B cell (primary cell): ENCODE measurements at regions not wholly inside any gene's neighbourhood (a gene's known extent, or its start where the extent isn't known, plus 50 kb on each side); places are given as distances from the start of the nearest gene placed in this dataset.

Experiments
- ATAC-seq: fragments of 200-7000 bp; cut with Tn5 transposase; one replicate; pipeline ENCODE4 v1.10.0; 2021; ENCODE audit warnings: low read depth, mild to moderate bottlenecking, moderate number of reproducible peaks, moderate library complexity
- CTCF ChIA-PET: fragments of 350-600 bp; sonication (Branson Sonifier 250); formaldehyde crosslinking; loops from one replicate; lab custom pipeline; 2021; ENCODE audit warnings: antibody characterized with exemption, inconsistent platforms; lab: Charles Lee
- POLR2A ChIA-PET: fragments of 350-600 bp; sonication (Branson Sonifier 250); formaldehyde crosslinking; loops from one replicate; lab custom pipeline; 2021; ENCODE audit warnings: antibody characterized with exemption; lab: Charles Lee
- DNase-seq: peaks from one replicate; pipeline ENCODE4 v3.0.0; 2013
- H2AFZ ChIP-seq: 2 replicates; pipeline ENCODE4 v1.6.1; 2012; ENCODE audit warnings: mild to moderate bottlenecking, low read depth, low read length; ENCODE audit not compliant: insufficient read depth, poor library complexity, severe bottlenecking
- H3K27ac ChIP-seq, 2 donors: 1 replicate in 1 of 2; 2 replicates in 1 of 2; pipeline ENCODE4 v1.5.1; 2012 to 2013; ENCODE audit warnings: low read length in 2 of 2, mild to moderate bottlenecking in 2 of 2, moderate library complexity in 1 of 2
- H3K27me3 ChIP-seq, 4 experiments: fragments of 200-600 bp in 1 of 4; sonication (generic) in 1 of 4; replicated peaks in 1 of 4; 1 replicate in 2 of 4; 2 replicates in 2 of 4; pipeline versions ENCODE4 v1.6.1 to v1.7.0; 2013 to 2016; ENCODE audit warnings: low read length in 3 of 4, mild to moderate bottlenecking in 2 of 4, mixed read lengths in 1 of 4, moderate library complexity in 1 of 4; ENCODE audit not compliant: insufficient read depth in 4 of 4, control insufficient read depth in 3 of 4; ENCODE audit errors: control extremely low read depth in 1 of 4
- H3K36me3 ChIP-seq, 2 experiments: replicated peaks in 1 of 2; 1 replicate in 1 of 2; 2 replicates in 1 of 2; pipeline versions ENCODE4 v1.6.1 to v1.7.1; 2013; ENCODE audit warnings: low read length in 1 of 2; ENCODE audit not compliant: insufficient read depth in 2 of 2, control insufficient read depth in 1 of 2; ENCODE audit errors: control extremely low read depth in 1 of 2, extremely low read depth in 1 of 2
- H3K4me1 ChIP-seq, 2 donors: fragments of 200-600 bp in 1 of 2; sonication (generic) in 1 of 2; 1 replicate in 1 of 2; 2 replicates in 1 of 2; pipeline versions ENCODE4 v1.5.1 to v1.6.1; 2013 to 2017; ENCODE audit warnings: low read length in 2 of 2; ENCODE audit not compliant: control insufficient read depth in 2 of 2, insufficient read depth in 2 of 2
- H3K4me2 ChIP-seq: replicated peaks from 2 replicates; pipeline ENCODE3; 2012; ENCODE audit warnings: mild to moderate bottlenecking, low read depth, low read length; ENCODE audit not compliant: poor library complexity, severe bottlenecking
- H3K4me3 ChIP-seq, 5 experiments: fragments of 200-600 bp in 1 of 5; sonication (generic) in 1 of 5; 1 replicate in 3 of 5; 2 replicates in 2 of 5; pipeline versions ENCODE4 v1.5.1 to v1.7.0; 2011 to 2016; ENCODE audit warnings: low read length in 4 of 5, mild to moderate bottlenecking in 4 of 5, low read depth in 2 of 5, control low read depth in 1 of 5, moderate library complexity in 1 of 5; ENCODE audit not compliant: insufficient read depth in 1 of 5; ENCODE audit errors: control extremely low read depth in 1 of 5, extremely low read depth in 1 of 5
- H3K79me2 ChIP-seq: fragments of 200-600 bp; sonication (generic); one replicate; pipeline ENCODE4 v1.6.0; 2016; ENCODE audit warnings: low read length; ENCODE audit not compliant: control insufficient read depth, insufficient read depth
- H3K9ac ChIP-seq: fragments of 200-600 bp; sonication (generic); 2 replicates; pipeline ENCODE4 v1.6.1; 2017; ENCODE audit warnings: mild to moderate bottlenecking, low read length, moderate library complexity
- H3K9me3 ChIP-seq, 3 donors: one replicate each; pipeline versions ENCODE4 v1.6.1 to v1.7.1; 2013; ENCODE audit warnings: low read length in 2 of 3; ENCODE audit not compliant: control insufficient read depth in 2 of 3, insufficient read depth in 1 of 3; ENCODE audit errors: control extremely low read depth in 1 of 3
- H4K20me1 ChIP-seq: 2 replicates; pipeline ENCODE4 v1.6.0; 2012; ENCODE audit warnings: mild to moderate bottlenecking, low read length; ENCODE audit not compliant: insufficient read depth, control insufficient read depth, poor library complexity, severe bottlenecking
- H3K27ac Mint-ChIP-seq: one replicate; pipeline ENCODE4 v1.8.0; 2021; ENCODE audit warnings: mixed read lengths
- H3K27me3 Mint-ChIP-seq: one replicate; pipeline ENCODE4 v1.8.0; 2021; ENCODE audit warnings: mixed read lengths
- H3K4me1 Mint-ChIP-seq: one replicate; pipeline ENCODE4 v1.8.0; 2021; ENCODE audit warnings: mixed read lengths
- H3K4me3 Mint-ChIP-seq: one replicate; pipeline ENCODE4 v1.8.0; 2021; ENCODE audit warnings: mixed read lengths
- H3K9me3 Mint-ChIP-seq: one replicate; pipeline ENCODE4 v1.8.0; 2022; ENCODE audit warnings: mixed read lengths; ENCODE audit not compliant: insufficient read depth
- CTCF ChIP-seq: fragments of 200-600 bp; IDR thresholded peaks from one replicate; pipeline ENCODE4 v1.8.0; 2022; ENCODE audit warnings: antibody characterized with exemption, mild to moderate bottlenecking
- EZH2 ChIP-seq: IDR thresholded peaks from 2 replicates; pipeline ENCODE4 v1.6.1; 2012; ENCODE audit warnings: borderline replicate concordance, low read depth, mild to moderate bottlenecking, moderate library complexity, low read length; ENCODE audit not compliant: insufficient read depth, poor library complexity, severe bottlenecking
- WGBS: methylation state at CpG from one replicate; pipeline ENCODE4 v1.1.5; 2013; ENCODE audit warnings: missing lambda C conversion rate; ENCODE audit not compliant: insufficient coverage; 5-methylcytosine and 5-hydroxymethylcytosine counted together
- intact Hi-C: fragments of 100-400 bp; cut with micrococcal nuclease; formaldehyde crosslinking; loops from one replicate; pipeline ENCODE4 v1.10.0; 2022

GRCh38 chr19:31983647-31984046 is 361.8 kb upstream of the ZNF507 start:
- Mint-ChIP-seq H3K27ac (no peak overlapping the region), H3K27me3 (no peaks in the 10 kb centered on the region), H3K4me3 (no peak overlapping the region), H3K4me1 (no peaks in the 10 kb centered on the region), H3K9me3 (peaks cover 11% of the 10 kb centered on the region)
- WGBS = 57% methylated on average over 2 of the region's 3 CpGs
- POLR2A ChIA-PET = no interaction called here
- Histone ChIP-seq H4K20me1 (no peaks in the 10 kb centered on the region), H2AFZ (no peak overlapping the region), H3K9me3 (peaks cover 0 to 24% (median 7%) of the 10 kb centered on the region in 3 donors), H3K4me1 (no peaks in the 10 kb centered on the region), H3K9ac (no peak overlapping the region), H3K36me3 (no peaks in the 10 kb centered on the region), H3K27me3 (no peaks in the 10 kb centered on the region), H3K27ac (no peak overlapping the region), H3K4me3 (no peak overlapping the region), H3K79me2 (no peaks in the 10 kb centered on the region), H3K4me2 (no peak overlapping the region)
- no peak for DNase-seq
- no peak for ATAC-seq
- TF ChIP-seq CTCF (no peak), EZH2 (no peak)
- intact Hi-C loops = no loop called here
- CTCF ChIA-PET = no interaction called here

GRCh38 chr19:31985001-31985605 is 360.3 kb upstream of the ZNF507 start:
- no peak overlapping the region for H3K4me3 ChIP-seq
- H3K27ac Mint-ChIP-seq = no peak overlapping the region
- H3K27me3 Mint-ChIP-seq = no peaks in the 10 kb centered on the region
- ChIA-PET POLR2A (no interaction called here), CTCF (no interaction called here)
- peaks cover 14% of the 10 kb centered on the region for H3K9me3 Mint-ChIP-seq
- no peaks in the 10 kb centered on the region for H3K4me1 Mint-ChIP-seq
- 87% methylated on average over 6 of the region's 7 CpGs for WGBS
- no peaks in the 10 kb centered on the region for H3K36me3 ChIP-seq
- H3K9ac ChIP-seq = no peak overlapping the region
- H3K4me2 ChIP-seq = no peak overlapping the region
- no peak for DNase-seq
- intact Hi-C loops = no loop called here
- no peak for TF ChIP-seq EZH2
- no peak for TF ChIP-seq CTCF
- H4K20me1 ChIP-seq = no peaks in the 10 kb centered on the region
- peaks cover 0 to 24% (median 7%) of the 10 kb centered on the region in 3 donors for H3K9me3 ChIP-seq
- H2AFZ ChIP-seq = no peak overlapping the region
- H3K4me3 Mint-ChIP-seq = no peak overlapping the region
- no peak for ATAC-seq
- no peak overlapping the region for H3K27ac ChIP-seq
- H3K79me2 ChIP-seq = no peaks in the 10 kb centered on the region
- H3K4me1 ChIP-seq = no peaks in the 10 kb centered on the region
- no peaks in the 10 kb centered on the region for H3K27me3 ChIP-seq
